GM23338 (cell line): ENCODE measurements at regions not wholly inside any gene's neighbourhood (a gene's known extent, or its start where the extent isn't known, plus 50 kb on each side); places are given as distances from the start of the nearest gene placed in this dataset.

ENCODE experiments used
- ATAC-seq: fragments of 200-7000 bp; cut with Tn5 transposase; 3 replicates; pipeline ENCODE4 v1.9.1; 2020
- DNase-seq: peaks from one replicate; pipeline ENCODE4 v3.0.0-alpha.2; 2015; ENCODE audit warnings: low spot score
- H2AFZ ChIP-seq: fragments of 200-600 bp; sonication (generic); 2 replicates; pipeline ENCODE4 v1.8.0; 2016; ENCODE audit warnings: antibody characterized with exemption, mild to moderate bottlenecking, moderate library complexity
- H3F3A ChIP-seq: fragments of 200-600 bp; sonication (generic); replicated peaks from 2 replicates; pipeline ENCODE4 v1.8.0; 2017; ENCODE audit warnings: antibody characterized with exemption, mixed run types, low read depth
- H3K27ac ChIP-seq: fragments of 200-600 bp; sonication (generic); 2 replicates; pipeline ENCODE4 v1.6.1; 2016; ENCODE audit warnings: low read depth
- H3K27me3 ChIP-seq: fragments of 200-600 bp; sonication (generic); 2 replicates; pipeline ENCODE4 v1.8.0; 2016; ENCODE audit warnings: mild to moderate bottlenecking, mixed run types, moderate library complexity; ENCODE audit not compliant: insufficient read depth
- H3K36me3 ChIP-seq: fragments of 200-600 bp; sonication (generic); 2 replicates; pipeline ENCODE4 v1.8.0; 2016; ENCODE audit warnings: mild to moderate bottlenecking; ENCODE audit not compliant: insufficient read depth
- H3K4me1 ChIP-seq: fragments of 200-600 bp; sonication (generic); 2 replicates; pipeline ENCODE4 v1.8.0; 2016; ENCODE audit warnings: mild to moderate bottlenecking, moderate library complexity; ENCODE audit not compliant: insufficient read depth
- H3K4me2 ChIP-seq: fragments of 200-600 bp; sonication (generic); 2 replicates; pipeline ENCODE4 v1.7.1; 2017; ENCODE audit warnings: mixed run types
- H3K4me3 ChIP-seq: fragments of 200-600 bp; sonication (generic); 2 replicates; pipeline ENCODE4 v1.6.1; 2016; ENCODE audit warnings: mixed run types
- H3K79me2 ChIP-seq: fragments of 200-600 bp; sonication (generic); replicated peaks from 2 replicates; pipeline ENCODE4 v1.8.0; 2017; ENCODE audit warnings: mild to moderate bottlenecking; ENCODE audit not compliant: insufficient read depth
- H3K9me2 ChIP-seq: fragments of 200-600 bp; sonication (generic); 2 replicates; pipeline ENCODE4 v1.8.0; 2017; ENCODE audit not compliant: insufficient read depth
- H4K20me1 ChIP-seq: fragments of 200-600 bp; sonication (generic); replicated peaks from 2 replicates; pipeline ENCODE4 v1.8.0; 2017; ENCODE audit warnings: mild to moderate bottlenecking; ENCODE audit not compliant: insufficient read depth
- H3K27ac Mint-ChIP-seq: 2 replicates; pipeline ENCODE4 v1.8.0; 2020; ENCODE audit warnings: inconsistent platforms, mild to moderate bottlenecking, moderate library complexity, mixed read lengths
- H3K27me3 Mint-ChIP-seq: 3 replicates; pipeline ENCODE4 v1.8.0; 2022; ENCODE audit warnings: low read depth, mild to moderate bottlenecking, moderate library complexity, mixed read lengths, inconsistent platforms; ENCODE audit not compliant: insufficient read depth, poor library complexity
- H3K36me3 Mint-ChIP-seq: 3 replicates; pipeline ENCODE4 v1.8.0; 2021; ENCODE audit warnings: low read depth, mild to moderate bottlenecking, inconsistent platforms, moderate library complexity, mixed read lengths
- H3K4me1 Mint-ChIP-seq: 3 replicates; pipeline ENCODE4 v1.8.0; 2020; ENCODE audit warnings: mild to moderate bottlenecking, inconsistent platforms, mixed read lengths
- H3K4me3 Mint-ChIP-seq: 3 replicates; pipeline ENCODE4 v1.8.0; 2021; ENCODE audit warnings: moderate library complexity, mild to moderate bottlenecking, inconsistent platforms, mixed read lengths
- H3K9me3 Mint-ChIP-seq: 3 replicates; pipeline ENCODE4 v1.8.0; 2020; ENCODE audit warnings: moderate library complexity, mild to moderate bottlenecking, inconsistent platforms, mixed read lengths
- CREB1 ChIP-seq: fragments of 250-450 bp; sonication (Bioruptor Pico); IDR thresholded peaks from 2 replicates; pipeline ENCODE4 v1.5.0; 2020; ENCODE audit warnings: low read depth, mild to moderate bottlenecking, moderate library complexity
- JUNB ChIP-seq: IDR thresholded peaks from one replicate; pipeline ENCODE4 v1.6.1; 2016; ENCODE audit warnings: antibody characterized with exemption; ENCODE audit not compliant: unreplicated experiment
- POLR2AphosphoS5 ChIP-seq: IDR thresholded peaks from 2 replicates; pipeline ENCODE4 v1.6.1; 2016; ENCODE audit warnings: antibody characterized with exemption, low read depth
- ZNF114 ChIP-seq: fragments of 250-450 bp; sonication (Bioruptor Pico); IDR thresholded peaks from 2 replicates; pipeline ENCODE4 v1.5.0; 2020; ENCODE audit warnings: mild to moderate bottlenecking, moderate library complexity
- ZNF331 ChIP-seq: fragments of 250-450 bp; sonication (Bioruptor Pico); IDR thresholded peaks from 2 replicates; pipeline ENCODE4 v1.5.0; 2020; ENCODE audit warnings: low read depth, mild to moderate bottlenecking, moderate library complexity
- TF ChIP-seq, protein P1 (sequence below): IDR thresholded peaks from one replicate; pipeline ENCODE4 v1.6.1; 2018; ENCODE audit warnings: antibody characterized with exemption; ENCODE audit not compliant: unreplicated experiment
- TF ChIP-seq, protein P2 (sequence below), 2 experiments: fragments of 200-600 bp in 1 of 2; sonication (generic) in 1 of 2; conservative IDR thresholded peaks; 2 replicates each; pipeline versions ENCODE4 v1.5.1 to v1.6.1; 2016 to 2017; ENCODE audit warnings: antibody characterized with exemption in 2 of 2, low read depth in 2 of 2, mild to moderate bottlenecking in 2 of 2, moderate library complexity in 1 of 2
- TF ChIP-seq, protein P3 (sequence below): fragments of 250-450 bp; sonication (Bioruptor Pico); IDR thresholded peaks from 2 replicates; pipeline ENCODE4 v1.5.0; 2020; ENCODE audit warnings: mild to moderate bottlenecking, moderate library complexity
- TF ChIP-seq, protein P4 (sequence below): IDR thresholded peaks from 2 replicates; pipeline ENCODE4 v1.6.1; 2016; ENCODE audit warnings: antibody characterized with exemption

DNA sequence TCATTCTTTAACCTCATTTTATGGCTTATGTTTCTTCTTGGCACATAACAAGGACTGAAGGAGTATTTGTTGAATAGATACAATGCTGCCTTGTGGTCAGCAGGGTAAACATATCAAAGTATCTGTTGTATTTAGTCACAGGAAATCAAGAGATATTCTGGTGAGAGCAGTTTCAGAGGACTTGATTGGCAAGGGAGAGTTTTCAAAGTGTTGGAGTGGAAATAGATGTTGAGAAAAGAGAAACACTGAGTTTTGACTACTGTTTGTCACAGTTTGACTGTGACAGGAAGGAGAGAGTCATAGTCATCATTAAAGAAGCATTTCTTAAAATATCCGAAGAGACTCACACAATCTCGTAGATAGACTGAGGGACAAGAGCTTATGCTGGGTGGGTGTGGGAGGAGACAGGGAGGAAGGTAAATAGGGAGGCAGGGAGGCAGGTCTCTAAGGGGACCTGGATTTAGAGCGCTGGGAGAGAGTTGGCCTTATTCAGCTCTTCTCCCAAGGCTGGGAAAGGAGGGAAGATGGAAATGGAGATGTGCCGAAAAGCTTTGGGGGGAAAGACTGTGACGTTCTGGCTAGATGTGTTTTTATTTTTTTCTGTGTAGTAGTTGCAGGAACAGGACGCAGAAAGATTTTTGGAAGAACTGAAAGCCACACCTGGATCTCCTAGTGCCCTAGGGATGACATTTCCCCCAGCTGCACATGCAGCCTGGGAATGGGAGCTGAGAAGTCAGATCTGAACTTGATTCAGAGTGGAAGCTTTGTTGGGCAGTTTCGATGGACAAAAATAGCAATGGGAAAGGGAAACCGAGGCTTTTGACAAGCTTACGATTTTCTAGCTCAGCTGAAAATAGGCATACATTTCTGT is 65.0 kb upstream of the IFNGR1 start:
- TF ChIP-seq, protein P1, sequence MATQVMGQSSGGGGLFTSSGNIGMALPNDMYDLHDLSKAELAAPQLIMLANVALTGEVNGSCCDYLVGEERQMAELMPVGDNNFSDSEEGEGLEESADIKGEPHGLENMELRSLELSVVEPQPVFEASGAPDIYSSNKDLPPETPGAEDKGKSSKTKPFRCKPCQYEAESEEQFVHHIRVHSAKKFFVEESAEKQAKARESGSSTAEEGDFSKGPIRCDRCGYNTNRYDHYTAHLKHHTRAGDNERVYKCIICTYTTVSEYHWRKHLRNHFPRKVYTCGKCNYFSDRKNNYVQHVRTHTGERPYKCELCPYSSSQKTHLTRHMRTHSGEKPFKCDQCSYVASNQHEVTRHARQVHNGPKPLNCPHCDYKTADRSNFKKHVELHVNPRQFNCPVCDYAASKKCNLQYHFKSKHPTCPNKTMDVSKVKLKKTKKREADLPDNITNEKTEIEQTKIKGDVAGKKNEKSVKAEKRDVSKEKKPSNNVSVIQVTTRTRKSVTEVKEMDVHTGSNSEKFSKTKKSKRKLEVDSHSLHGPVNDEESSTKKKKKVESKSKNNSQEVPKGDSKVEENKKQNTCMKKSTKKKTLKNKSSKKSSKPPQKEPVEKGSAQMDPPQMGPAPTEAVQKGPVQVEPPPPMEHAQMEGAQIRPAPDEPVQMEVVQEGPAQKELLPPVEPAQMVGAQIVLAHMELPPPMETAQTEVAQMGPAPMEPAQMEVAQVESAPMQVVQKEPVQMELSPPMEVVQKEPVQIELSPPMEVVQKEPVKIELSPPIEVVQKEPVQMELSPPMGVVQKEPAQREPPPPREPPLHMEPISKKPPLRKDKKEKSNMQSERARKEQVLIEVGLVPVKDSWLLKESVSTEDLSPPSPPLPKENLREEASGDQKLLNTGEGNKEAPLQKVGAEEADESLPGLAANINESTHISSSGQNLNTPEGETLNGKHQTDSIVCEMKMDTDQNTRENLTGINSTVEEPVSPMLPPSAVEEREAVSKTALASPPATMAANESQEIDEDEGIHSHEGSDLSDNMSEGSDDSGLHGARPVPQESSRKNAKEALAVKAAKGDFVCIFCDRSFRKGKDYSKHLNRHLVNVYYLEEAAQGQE, result no peak
- no peak for TF ChIP-seq ZNF114 (CRISPR knock-in tag)
- no peak for TF ChIP-seq ZNF331 (CRISPR knock-in tag)
- TF ChIP-seq POLR2AphosphoS5, result no peak
- TF ChIP-seq, protein P2, sequence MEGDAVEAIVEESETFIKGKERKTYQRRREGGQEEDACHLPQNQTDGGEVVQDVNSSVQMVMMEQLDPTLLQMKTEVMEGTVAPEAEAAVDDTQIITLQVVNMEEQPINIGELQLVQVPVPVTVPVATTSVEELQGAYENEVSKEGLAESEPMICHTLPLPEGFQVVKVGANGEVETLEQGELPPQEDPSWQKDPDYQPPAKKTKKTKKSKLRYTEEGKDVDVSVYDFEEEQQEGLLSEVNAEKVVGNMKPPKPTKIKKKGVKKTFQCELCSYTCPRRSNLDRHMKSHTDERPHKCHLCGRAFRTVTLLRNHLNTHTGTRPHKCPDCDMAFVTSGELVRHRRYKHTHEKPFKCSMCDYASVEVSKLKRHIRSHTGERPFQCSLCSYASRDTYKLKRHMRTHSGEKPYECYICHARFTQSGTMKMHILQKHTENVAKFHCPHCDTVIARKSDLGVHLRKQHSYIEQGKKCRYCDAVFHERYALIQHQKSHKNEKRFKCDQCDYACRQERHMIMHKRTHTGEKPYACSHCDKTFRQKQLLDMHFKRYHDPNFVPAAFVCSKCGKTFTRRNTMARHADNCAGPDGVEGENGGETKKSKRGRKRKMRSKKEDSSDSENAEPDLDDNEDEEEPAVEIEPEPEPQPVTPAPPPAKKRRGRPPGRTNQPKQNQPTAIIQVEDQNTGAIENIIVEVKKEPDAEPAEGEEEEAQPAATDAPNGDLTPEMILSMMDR (conservative IDR thresholded peaks at IDR 0.05; ENCODE audit: low read depth in 2 of 2), result no peak
- TF ChIP-seq, protein P3, sequence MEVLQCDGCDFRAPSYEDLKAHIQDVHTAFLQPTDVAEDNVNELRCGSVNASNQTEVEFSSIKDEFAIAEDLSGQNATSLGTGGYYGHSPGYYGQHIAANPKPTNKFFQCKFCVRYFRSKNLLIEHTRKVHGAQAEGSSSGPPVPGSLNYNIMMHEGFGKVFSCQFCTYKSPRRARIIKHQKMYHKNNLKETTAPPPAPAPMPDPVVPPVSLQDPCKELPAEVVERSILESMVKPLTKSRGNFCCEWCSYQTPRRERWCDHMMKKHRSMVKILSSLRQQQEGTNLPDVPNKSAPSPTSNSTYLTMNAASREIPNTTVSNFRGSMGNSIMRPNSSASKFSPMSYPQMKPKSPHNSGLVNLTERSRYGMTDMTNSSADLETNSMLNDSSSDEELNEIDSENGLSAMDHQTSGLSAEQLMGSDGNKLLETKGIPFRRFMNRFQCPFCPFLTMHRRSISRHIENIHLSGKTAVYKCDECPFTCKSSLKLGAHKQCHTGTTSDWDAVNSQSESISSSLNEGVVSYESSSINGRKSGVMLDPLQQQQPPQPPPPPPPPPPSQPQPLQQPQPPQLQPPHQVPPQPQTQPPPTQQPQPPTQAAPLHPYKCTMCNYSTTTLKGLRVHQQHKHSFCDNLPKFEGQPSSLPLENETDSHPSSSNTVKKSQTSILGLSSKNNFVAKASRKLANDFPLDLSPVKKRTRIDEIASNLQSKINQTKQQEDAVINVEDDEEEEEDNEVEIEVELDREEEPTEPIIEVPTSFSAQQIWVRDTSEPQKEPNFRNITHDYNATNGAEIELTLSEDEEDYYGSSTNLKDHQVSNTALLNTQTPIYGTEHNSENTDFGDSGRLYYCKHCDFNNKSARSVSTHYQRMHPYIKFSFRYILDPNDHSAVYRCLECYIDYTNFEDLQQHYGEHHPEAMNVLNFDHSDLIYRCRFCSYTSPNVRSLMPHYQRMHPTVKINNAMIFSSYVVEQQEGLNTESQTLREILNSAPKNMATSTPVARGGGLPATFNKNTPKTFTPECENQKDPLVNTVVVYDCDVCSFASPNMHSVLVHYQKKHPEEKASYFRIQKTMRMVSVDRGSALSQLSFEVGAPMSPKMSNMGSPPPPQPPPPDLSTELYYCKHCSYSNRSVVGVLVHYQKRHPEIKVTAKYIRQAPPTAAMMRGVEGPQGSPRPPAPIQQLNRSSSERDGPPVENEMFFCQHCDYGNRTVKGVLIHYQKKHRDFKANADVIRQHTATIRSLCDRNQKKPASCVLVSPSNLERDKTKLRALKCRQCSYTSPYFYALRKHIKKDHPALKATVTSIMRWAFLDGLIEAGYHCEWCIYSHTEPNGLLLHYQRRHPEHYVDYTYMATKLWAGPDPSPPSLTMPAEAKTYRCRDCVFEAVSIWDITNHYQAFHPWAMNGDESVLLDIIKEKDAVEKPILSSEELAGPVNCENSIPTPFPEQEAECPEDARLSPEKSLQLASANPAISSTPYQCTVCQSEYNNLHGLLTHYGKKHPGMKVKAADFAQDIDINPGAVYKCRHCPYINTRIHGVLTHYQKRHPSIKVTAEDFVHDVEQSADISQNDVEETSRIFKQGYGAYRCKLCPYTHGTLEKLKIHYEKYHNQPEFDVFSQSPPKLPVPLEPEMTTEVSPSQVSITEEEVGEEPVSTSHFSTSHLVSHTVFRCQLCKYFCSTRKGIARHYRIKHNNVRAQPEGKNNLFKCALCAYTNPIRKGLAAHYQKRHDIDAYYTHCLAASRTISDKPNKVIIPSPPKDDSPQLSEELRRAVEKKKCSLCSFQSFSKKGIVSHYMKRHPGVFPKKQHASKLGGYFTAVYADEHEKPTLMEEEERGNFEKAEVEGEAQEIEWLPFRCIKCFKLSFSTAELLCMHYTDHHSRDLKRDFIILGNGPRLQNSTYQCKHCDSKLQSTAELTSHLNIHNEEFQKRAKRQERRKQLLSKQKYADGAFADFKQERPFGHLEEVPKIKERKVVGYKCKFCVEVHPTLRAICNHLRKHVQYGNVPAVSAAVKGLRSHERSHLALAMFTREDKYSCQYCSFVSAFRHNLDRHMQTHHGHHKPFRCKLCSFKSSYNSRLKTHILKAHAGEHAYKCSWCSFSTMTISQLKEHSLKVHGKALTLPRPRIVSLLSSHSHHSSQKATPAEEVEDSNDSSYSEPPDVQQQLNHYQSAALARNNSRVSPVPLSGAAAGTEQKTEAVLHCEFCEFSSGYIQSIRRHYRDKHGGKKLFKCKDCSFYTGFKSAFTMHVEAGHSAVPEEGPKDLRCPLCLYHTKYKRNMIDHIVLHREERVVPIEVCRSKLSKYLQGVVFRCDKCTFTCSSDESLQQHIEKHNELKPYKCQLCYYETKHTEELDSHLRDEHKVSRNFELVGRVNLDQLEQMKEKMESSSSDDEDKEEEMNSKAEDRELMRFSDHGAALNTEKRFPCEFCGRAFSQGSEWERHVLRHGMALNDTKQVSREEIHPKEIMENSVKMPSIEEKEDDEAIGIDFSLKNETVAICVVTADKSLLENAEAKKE, result no peak
- TF ChIP-seq, protein P4, sequence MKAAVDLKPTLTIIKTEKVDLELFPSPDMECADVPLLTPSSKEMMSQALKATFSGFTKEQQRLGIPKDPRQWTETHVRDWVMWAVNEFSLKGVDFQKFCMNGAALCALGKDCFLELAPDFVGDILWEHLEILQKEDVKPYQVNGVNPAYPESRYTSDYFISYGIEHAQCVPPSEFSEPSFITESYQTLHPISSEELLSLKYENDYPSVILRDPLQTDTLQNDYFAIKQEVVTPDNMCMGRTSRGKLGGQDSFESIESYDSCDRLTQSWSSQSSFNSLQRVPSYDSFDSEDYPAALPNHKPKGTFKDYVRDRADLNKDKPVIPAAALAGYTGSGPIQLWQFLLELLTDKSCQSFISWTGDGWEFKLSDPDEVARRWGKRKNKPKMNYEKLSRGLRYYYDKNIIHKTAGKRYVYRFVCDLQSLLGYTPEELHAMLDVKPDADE, result no peak
- no peak for TF ChIP-seq CREB1
- no peak for TF ChIP-seq JUNB

More for the DNA sequence above, 65.0 kb upstream of the IFNGR1 start:
- no peaks in the 10 kb centered on the region for H3K36me3 ChIP-seq
- no peak overlapping the region for H3K27ac ChIP-seq
- H3K27me3 ChIP-seq, result no peaks in the 10 kb centered on the region
- H3F3A ChIP-seq, result no peaks in the 10 kb centered on the region
- H3K27me3 Mint-ChIP-seq, result peaks cover 7% of the 10 kb centered on the region
- no peaks in the 10 kb centered on the region for H3K79me2 ChIP-seq
- H3K9me3 Mint-ChIP-seq, result peaks cover 2% of the 10 kb centered on the region; the same call in 1 of the 3 replicates
- no peaks in the 10 kb centered on the region for H3K9me2 ChIP-seq
- DNase-seq (no peak), ATAC-seq (no peak)
- H3K4me3 Mint-ChIP-seq, result no peak overlapping the region
- H3K36me3 Mint-ChIP-seq, result no peaks in the 10 kb centered on the region
- H2AFZ ChIP-seq, result no peak overlapping the region
- H3K4me3 ChIP-seq, result no peak overlapping the region
- H3K27ac Mint-ChIP-seq, result no peak overlapping the region
- H3K4me1 ChIP-seq, result no peaks in the 10 kb centered on the region
- no peaks in the 10 kb centered on the region for H4K20me1 ChIP-seq
- H3K4me1 Mint-ChIP-seq, result no peaks in the 10 kb centered on the region; the same call in 2 of the 3 replicates
- no peak overlapping the region for H3K4me2 ChIP-seq
